HG03457 (cell line): ENCODE measurements at regions not wholly inside any gene's neighbourhood (a gene's known extent, or its start where the extent isn't known, plus 50 kb on each side); places are given as distances from the start of the nearest gene placed in this dataset.

Experiments
- ATAC-seq: cut with Tn5 transposase; IDR thresholded peaks from one replicate; pipeline ENCODE4 v1.9.1; 2021; ENCODE audit warnings: moderate number of reproducible peaks; ENCODE audit not compliant: unreplicated experiment

DNA sequence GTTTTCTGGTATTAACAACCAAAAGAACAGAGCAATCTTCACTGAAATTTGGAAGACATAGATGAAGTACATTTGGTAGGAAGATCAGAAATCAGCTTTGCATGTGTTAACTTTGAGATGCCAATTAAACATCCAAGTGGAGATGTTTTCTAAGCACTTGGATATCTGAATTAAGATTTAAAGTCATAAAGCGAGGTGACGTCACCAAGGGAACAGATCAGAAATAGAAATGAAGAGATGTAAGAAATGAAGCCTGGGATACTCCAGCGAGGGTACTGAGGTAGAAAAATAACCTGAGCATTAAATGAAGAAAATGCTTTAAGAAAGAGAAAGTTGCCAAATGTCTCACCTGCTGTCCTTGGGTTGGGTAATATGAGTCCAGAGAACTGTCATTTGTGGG, 1223.3 kb downstream of the MAT2B start:
- ATAC-seq = no peak

GRCh38 chr5:164735334-164735733, 1229.9 kb downstream of the MAT2B start:
- ATAC-seq = no peak

DNA sequence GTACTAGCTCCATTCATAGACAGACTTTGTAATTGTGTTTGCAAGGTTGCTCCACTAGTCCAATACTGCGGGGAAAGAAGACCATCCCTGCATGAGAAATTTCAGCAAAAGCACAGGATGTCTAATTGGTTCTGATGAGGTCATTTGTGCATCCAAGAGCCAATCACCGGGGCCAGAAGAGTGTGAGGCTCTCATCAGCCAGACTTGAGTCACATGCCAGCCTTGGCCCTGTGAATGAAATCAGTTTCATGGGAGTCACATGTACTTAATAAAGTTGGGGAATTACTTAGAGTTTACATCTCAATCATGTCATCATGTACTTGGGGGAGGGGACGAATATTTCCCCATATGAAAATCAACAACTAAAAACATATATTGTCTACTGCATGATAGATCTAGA, 1236.0 kb downstream of the MAT2B start:
- ATAC-seq = no peak

DNA sequence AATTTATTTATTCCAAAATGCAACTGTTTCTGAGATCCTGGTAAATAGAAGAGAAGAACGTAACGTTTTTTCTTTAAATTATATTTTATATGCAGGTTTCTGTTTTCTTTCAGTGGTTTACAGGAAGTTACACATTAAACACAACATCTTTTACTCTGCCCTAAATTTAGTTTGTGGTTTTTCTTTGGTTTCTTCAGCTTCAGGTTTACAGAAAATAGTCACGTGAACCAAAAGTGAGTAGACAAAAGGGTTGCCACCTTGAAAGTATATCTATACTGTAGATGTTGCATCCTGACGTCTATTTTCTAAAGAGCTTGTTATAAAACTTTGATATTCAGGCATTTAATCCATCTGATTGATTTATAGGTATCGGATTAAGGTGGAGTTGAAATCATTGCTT, 1236.6 kb downstream of the MAT2B start:
- peak; percentile 95 for ATAC-seq

DNA sequence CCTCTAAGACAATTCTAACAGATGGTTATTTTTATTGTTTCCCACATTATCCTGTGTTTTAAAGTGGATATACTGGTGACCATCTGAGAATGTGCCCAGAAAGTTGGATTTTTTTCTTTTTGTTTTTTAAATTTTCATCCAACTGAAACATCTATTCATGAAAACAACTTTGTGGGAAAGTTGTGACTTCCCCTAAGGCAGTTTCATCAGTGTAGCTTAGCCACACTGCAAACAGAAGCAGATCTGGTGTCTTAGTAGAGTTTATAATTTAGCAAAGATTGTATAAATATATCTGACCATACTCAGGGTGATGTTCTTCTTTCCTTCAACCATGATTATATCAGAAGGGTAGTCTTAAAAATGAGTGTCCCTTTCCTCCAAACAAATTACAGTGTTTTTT, 1241.3 kb downstream of the MAT2B start:
- ATAC-seq = no peak

DNA sequence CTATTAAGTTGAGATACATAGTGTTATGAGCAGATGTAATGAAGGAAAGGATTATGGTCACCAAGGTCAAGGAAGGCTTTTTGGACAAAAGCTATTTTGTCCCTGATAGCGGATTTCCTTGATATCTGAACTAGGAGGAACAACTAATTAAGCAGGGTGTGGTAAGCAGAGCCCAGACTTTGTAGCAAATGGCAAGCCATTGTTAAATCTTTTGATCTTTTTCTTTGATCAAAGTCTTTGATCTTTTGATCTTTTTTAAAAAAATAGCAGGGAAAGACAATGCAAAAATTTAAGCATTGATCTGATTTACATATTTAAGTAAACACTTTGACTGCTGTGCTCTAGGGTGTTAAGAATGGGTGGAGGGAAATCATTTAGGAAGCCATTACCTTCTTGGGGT, 1242.0 kb downstream of the MAT2B start:
- no peak for ATAC-seq

GRCh38 chr5:164748861-164749260, 1243.4 kb downstream of the MAT2B start:
- ATAC-seq = peak; percentile 97

- ATAC-seq = no peak
Observed at GRCh38 chr5:164753434-164753833, 1248.0 kb downstream of the MAT2B start.

DNA sequence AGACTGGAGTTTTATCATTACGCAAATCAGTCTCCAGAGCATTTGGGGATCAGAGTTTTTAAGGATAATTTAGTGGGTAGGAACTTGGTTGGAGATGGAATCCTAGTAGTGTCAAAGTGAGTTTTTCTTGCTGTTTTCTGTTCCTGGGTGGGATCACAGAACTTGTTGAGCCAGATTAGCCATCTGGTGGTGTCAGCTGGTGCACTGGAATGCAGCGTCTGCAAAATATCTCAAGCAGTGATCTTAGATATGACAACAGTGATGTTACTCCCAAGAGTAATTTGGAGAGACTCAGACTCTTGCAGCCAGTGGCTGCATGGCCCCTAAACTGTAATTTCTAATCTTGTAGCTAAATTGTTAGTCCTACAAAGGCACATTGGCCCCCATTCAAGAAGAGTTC, 1257.8 kb downstream of the MAT2B start:
- no peak for ATAC-seq

DNA sequence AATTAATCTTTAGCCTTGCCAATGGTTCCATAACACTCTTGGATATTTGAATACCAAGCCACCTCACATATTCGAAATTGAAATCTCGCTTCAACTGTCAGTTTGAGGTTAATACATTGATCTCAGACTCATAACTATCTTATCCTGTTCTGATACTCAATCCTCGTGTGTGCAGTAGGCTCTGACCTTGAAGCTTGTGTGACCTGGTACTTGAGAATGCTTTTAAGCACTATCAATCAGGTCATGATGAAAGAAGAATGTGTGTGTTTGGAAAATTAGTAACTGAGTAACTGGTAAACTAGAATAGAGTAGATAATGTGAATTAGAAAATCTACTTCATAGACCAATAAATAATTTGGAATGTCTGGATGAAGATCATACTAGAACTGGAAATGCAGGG, 1266.7 kb downstream of the MAT2B start:
- ATAC-seq = no peak

- no peak for ATAC-seq
Observed at GRCh38 chr5:164784230-164784629, 1278.8 kb downstream of the MAT2B start.

GRCh38 chr5:164798110-164798509, 1292.7 kb downstream of the MAT2B start:
- ATAC-seq = no peak

- ATAC-seq = no peak
Observed at GRCh38 chr5:164799391-164799790, 1294.0 kb downstream of the MAT2B start.

DNA sequence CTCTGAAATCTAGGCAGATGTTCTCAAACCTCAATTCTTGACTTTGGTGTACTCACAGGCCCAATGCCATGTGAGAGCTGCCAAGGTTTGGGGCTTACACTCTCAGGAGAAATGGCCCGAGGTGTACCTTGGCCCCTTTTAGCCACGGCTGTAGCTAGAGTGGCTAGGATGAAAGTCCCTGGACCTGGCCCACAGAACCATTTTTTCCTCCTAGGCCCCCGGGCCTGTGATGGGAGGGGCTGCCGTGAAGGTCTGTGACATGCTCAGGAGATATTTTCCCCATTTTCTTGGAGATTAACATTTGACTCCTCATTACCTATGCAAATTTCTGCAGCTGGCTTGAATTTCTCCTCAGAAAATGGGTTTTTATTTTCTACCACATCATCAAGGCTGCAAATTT, 1296.5 kb downstream of the MAT2B start:
- no peak for ATAC-seq

DNA sequence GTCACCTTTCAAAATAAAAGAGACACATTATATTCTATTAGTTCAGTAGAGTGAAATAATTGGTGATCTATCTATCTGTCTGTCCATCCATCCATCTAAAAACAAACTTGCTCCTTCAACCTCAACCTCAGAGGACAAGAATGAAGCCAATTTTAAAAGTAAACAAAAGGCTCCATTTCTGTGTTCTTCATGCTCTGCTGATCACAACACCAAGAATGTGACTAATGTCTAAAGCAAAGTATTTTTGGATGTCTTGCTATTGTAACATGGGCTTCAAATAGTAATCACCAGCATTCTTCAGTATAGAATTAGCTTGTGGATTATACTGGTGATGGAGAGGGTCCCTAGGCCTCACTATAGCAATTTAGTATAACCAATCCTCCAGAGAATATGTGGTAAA, 1304.4 kb downstream of the MAT2B start:
- peak; percentile 85 for ATAC-seq

DNA sequence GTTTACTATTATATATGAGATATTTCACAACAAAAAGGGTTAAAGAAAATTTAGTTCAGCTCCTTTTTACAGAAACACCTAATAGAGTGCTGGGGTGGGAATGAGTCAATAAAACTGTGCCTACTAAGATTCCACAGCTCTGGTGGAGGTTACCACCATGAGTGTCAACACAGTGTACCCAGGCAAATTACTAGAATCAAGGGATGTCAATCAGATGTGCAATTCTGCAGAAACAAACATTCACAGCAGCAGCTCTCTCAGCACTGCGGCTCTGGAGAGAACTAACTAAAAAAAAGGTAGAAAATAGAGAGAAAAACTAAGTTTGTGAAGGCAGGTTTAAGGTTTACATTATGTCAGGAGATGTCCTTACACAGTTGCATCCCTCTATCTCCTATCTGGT, 1313.0 kb downstream of the MAT2B start:
- no peak for ATAC-seq

- no peak for ATAC-seq
Observed at GRCh38 chr5:164824671-164825070, 1319.3 kb downstream of the MAT2B start.

GRCh38 chr5:164832516-164832915, 1327.1 kb downstream of the MAT2B start:
- ATAC-seq = no peak

- no peak for ATAC-seq
Observed at GRCh38 chr5:164844348-164844747, 1338.9 kb downstream of the MAT2B start.

DNA sequence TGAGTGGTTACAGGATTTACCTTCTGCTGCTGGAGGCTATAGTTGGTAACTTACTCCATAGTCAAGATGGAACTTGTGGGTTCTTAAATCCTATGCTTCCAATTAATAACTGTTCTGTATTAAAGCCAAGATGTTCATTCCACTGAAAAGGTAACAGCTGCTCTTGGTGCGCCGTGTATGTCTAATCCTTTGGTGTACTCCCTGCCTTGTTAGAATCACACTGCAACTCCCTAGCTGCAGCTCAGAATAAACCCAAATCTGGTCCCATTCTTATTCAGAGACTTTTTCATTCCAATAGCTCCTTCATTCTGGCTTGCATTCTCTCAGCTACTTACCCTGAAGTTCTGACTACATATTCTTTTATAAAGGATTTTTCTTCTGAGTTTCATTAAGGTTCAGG, 1355.5 kb downstream of the MAT2B start:
- ATAC-seq = no peak

DNA sequence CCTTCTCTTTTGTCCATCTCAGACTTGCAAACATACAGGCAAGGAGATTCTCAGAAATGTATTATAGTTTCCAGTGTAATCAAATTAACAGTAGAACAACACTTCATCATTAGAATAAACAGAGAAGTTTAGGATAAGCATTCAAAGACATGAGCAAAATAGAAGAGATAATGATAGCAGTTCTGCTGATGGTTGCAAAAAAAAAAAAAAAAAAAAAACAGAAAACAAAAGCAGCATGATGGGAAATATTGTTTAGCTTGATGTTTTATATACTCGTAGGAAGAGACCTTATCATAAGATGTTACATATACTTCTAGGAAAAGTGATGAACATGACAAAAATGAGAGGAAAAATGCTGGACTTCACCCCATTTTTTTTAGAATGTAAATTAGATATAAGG, 1356.2 kb downstream of the MAT2B start:
- no peak for ATAC-seq

GRCh38 chr5:164868761-164869160, 1363.3 kb downstream of the MAT2B start:
- peak; percentile 51 for ATAC-seq

- no peak for ATAC-seq
Observed at GRCh38 chr5:164869325-164869724, 1363.9 kb downstream of the MAT2B start.

- ATAC-seq = no peak
Observed at GRCh38 chr5:164876793-164877192, 1371.4 kb downstream of the MAT2B start.
